IPS-15b (cell line): ENCODE measurements at regions not wholly inside any gene's neighbourhood (a gene's known extent, or its start where the extent isn't known, plus 50 kb on each side); places are given as distances from the start of the nearest gene placed in this dataset.
A peak's percentile ranks its signal among the peaks of the same experiment; 100 is the strongest.

Experiments
- H3K27me3 ChIP-seq: one replicate; pipeline ENCODE4 v1.6.1; 2013; ENCODE audit warnings: low read length; ENCODE audit not compliant: control insufficient read depth, insufficient read depth
- H3K36me3 ChIP-seq: one replicate; pipeline ENCODE4 v1.6.1; 2013; ENCODE audit warnings: low read length; ENCODE audit not compliant: control insufficient read depth, insufficient read depth
- H3K4me1 ChIP-seq: one replicate; pipeline ENCODE4 v1.6.1; 2013; ENCODE audit warnings: mild to moderate bottlenecking, low read length; ENCODE audit not compliant: control insufficient read depth, insufficient read depth
- H3K4me3 ChIP-seq: one replicate; pipeline ENCODE4 v1.5.1; 2013; ENCODE audit warnings: low read depth, low read length
- H3K9ac ChIP-seq: one replicate; pipeline ENCODE4 v1.6.1; 2013; ENCODE audit warnings: low read depth, mild to moderate bottlenecking, low read length
- H3K9me3 ChIP-seq: one replicate; pipeline ENCODE4 v1.6.1; 2013; ENCODE audit warnings: mild to moderate bottlenecking, low read length; ENCODE audit not compliant: control insufficient read depth, insufficient read depth

- Histone ChIP-seq H3K9ac (no peak overlapping the region), H3K9me3 (no peaks in the 10 kb centered on the region), H3K4me3 (peak overlapping the region; percentile 38), H3K36me3 (no peaks in the 10 kb centered on the region), H3K4me1 (no peaks in the 10 kb centered on the region), H3K27me3 (no peaks in the 10 kb centered on the region)
Measured at GRCh38 chr13:105410602-105411001, 1124.9 kb downstream of the EFNB2 start.

- Histone ChIP-seq H3K9ac (no peak overlapping the region), H3K4me1 (no peaks in the 10 kb centered on the region), H3K27me3 (no peaks in the 10 kb centered on the region), H3K9me3 (no peaks in the 10 kb centered on the region), H3K36me3 (no peaks in the 10 kb centered on the region), H3K4me3 (no peak overlapping the region)
Measured at GRCh38 chr13:105406551-105406950, 1128.9 kb downstream of the EFNB2 start.

GRCh38 chr13:105403086-105403485 is 1132.4 kb downstream of the EFNB2 start:
- no peaks in the 10 kb centered on the region for H3K36me3 ChIP-seq
- H3K9ac ChIP-seq = no peak overlapping the region
- H3K4me3 ChIP-seq = no peak overlapping the region
- H3K27me3 ChIP-seq = no peaks in the 10 kb centered on the region
- H3K4me1 ChIP-seq = no peaks in the 10 kb centered on the region
- H3K9me3 ChIP-seq = no peaks in the 10 kb centered on the region

- H3K36me3 ChIP-seq = no peaks in the 10 kb centered on the region
- H3K9ac ChIP-seq = no peak overlapping the region
- H3K9me3 ChIP-seq = no peaks in the 10 kb centered on the region
- H3K27me3 ChIP-seq = no peaks in the 10 kb centered on the region
- no peaks in the 10 kb centered on the region for H3K4me1 ChIP-seq
- no peak overlapping the region for H3K4me3 ChIP-seq
Measured at GRCh38 chr13:105395041-105395440, 1140.4 kb downstream of the EFNB2 start.

- Histone ChIP-seq H3K9me3 (no peaks in the 10 kb centered on the region), H3K27me3 (no peaks in the 10 kb centered on the region), H3K4me1 (no peaks in the 10 kb centered on the region), H3K9ac (no peak overlapping the region), H3K4me3 (no peak overlapping the region), H3K36me3 (no peaks in the 10 kb centered on the region)
Measured at GRCh38 chr13:105389373-105389772, 1146.1 kb downstream of the EFNB2 start.

GRCh38 chr13:105377452-105377851 is 1158.0 kb downstream of the EFNB2 start:
- no peaks in the 10 kb centered on the region for H3K27me3 ChIP-seq
- no peaks in the 10 kb centered on the region for H3K36me3 ChIP-seq
- no peaks in the 10 kb centered on the region for H3K9me3 ChIP-seq
- H3K4me1 ChIP-seq = no peaks in the 10 kb centered on the region
- H3K4me3 ChIP-seq = no peak overlapping the region
- H3K9ac ChIP-seq = no peak overlapping the region

- no peaks in the 10 kb centered on the region for H3K36me3 ChIP-seq
- no peak overlapping the region for H3K4me3 ChIP-seq
- H3K9ac ChIP-seq = no peak overlapping the region
- no peaks in the 10 kb centered on the region for H3K9me3 ChIP-seq
- H3K4me1 ChIP-seq = no peaks in the 10 kb centered on the region
- no peaks in the 10 kb centered on the region for H3K27me3 ChIP-seq
Measured at GRCh38 chr13:105370011-105370650, 1165.3 kb downstream of the EFNB2 start.

- Histone ChIP-seq H3K36me3 (no peaks in the 10 kb centered on the region), H3K9me3 (no peaks in the 10 kb centered on the region), H3K9ac (no peak overlapping the region), H3K27me3 (no peaks in the 10 kb centered on the region), H3K4me3 (no peak overlapping the region), H3K4me1 (peaks cover 4% of the 10 kb centered on the region)
Measured at GRCh38 chr13:105368781-105369180, 1166.7 kb downstream of the EFNB2 start.

- Histone ChIP-seq H3K36me3 (no peaks in the 10 kb centered on the region), H3K27me3 (no peaks in the 10 kb centered on the region), H3K9ac (no peak overlapping the region), H3K4me1 (peaks cover 8% of the 10 kb centered on the region), H3K9me3 (no peaks in the 10 kb centered on the region), H3K4me3 (no peak overlapping the region)
Measured at GRCh38 chr13:105365831-105366230, 1169.6 kb downstream of the EFNB2 start.

GRCh38 chr13:105365021-105365550 is 1170.4 kb downstream of the EFNB2 start:
- Histone ChIP-seq H3K9me3 (no peaks in the 10 kb centered on the region), H3K4me1 (peaks cover 8% of the 10 kb centered on the region), H3K36me3 (no peaks in the 10 kb centered on the region), H3K4me3 (no peak overlapping the region), H3K9ac (no peak overlapping the region), H3K27me3 (no peaks in the 10 kb centered on the region)

- Histone ChIP-seq H3K27me3 (no peaks in the 10 kb centered on the region), H3K4me1 (peaks cover 8% of the 10 kb centered on the region), H3K4me3 (no peak overlapping the region), H3K9ac (no peak overlapping the region), H3K36me3 (no peaks in the 10 kb centered on the region), H3K9me3 (no peaks in the 10 kb centered on the region)
Measured at GRCh38 chr13:105364191-105364590, 1171.3 kb downstream of the EFNB2 start.

GRCh38 chr13:105363261-105364190 is 1171.9 kb downstream of the EFNB2 start:
- Histone ChIP-seq H3K4me1 (peaks cover 8% of the 10 kb centered on the region), H3K27me3 (no peaks in the 10 kb centered on the region), H3K9me3 (no peaks in the 10 kb centered on the region), H3K4me3 (no peak overlapping the region), H3K36me3 (no peaks in the 10 kb centered on the region), H3K9ac (no peak overlapping the region)
